ENCODE measurements at regions not wholly inside any gene's neighbourhood (a gene's known extent, or its start where the extent isn't known, plus 50 kb on each side); places are given as distances from the start of the nearest gene placed in this dataset.

- TF ChIP-seq CTCF (conservative IDR thresholded peaks at IDR 0.05; ENCODE audit: low read depth, low read length) = no peak
- no peak for DNase-seq (ENCODE audit: low read depth)
- no peak overlapping the region for H3K4me3 ChIP-seq (ENCODE audit: low read depth, low read length)
Observed at GRCh38 chr10:131451407-131452015, 140.0 kb upstream of the TCERG1L start.

- no peak for DNase-seq (ENCODE audit: low read depth)
- TF ChIP-seq CTCF (conservative IDR thresholded peaks at IDR 0.05; ENCODE audit: low read depth, low read length) = no peak
- H3K4me3 ChIP-seq (ENCODE audit: low read depth, low read length) = no peak overlapping the region
Observed at GRCh38 chr10:131452926-131453720, 141.6 kb upstream of the TCERG1L start.

GRCh38 chr10:131453721-131454634 lies 142.5 kb upstream of the TCERG1L start:
- TF ChIP-seq CTCF (conservative IDR thresholded peaks at IDR 0.05; ENCODE audit: low read depth, low read length) = peak; percentile 64
- DNase-seq (ENCODE audit: low read depth) = no peak
- H3K4me3 ChIP-seq (ENCODE audit: low read depth, low read length) = no peak overlapping the region

GRCh38 chr10:131456411-131456810 lies 144.9 kb upstream of the TCERG1L start:
- no peak for TF ChIP-seq CTCF (conservative IDR thresholded peaks at IDR 0.05; ENCODE audit: low read depth, low read length)
- DNase-seq (ENCODE audit: low read depth) = no peak

GRCh38 chr10:131461093-131461492 lies 149.6 kb upstream of the TCERG1L start:
- H3K4me3 ChIP-seq (ENCODE audit: low read depth, low read length) = no peak overlapping the region
- DNase-seq (ENCODE audit: low read depth) = no peak
- no peak for TF ChIP-seq CTCF (conservative IDR thresholded peaks at IDR 0.05; ENCODE audit: low read depth, low read length)

More at GRCh38 chr10:131456411-131456810, 144.9 kb upstream of the TCERG1L start:
- H3K4me3 ChIP-seq (ENCODE audit: low read depth, low read length) = no peak overlapping the region

GRCh38 chr10:131464789-131465188 lies 153.3 kb upstream of the TCERG1L start:
- TF ChIP-seq CTCF (conservative IDR thresholded peaks at IDR 0.05; ENCODE audit: low read depth, low read length) = no peak
- no peak for DNase-seq (ENCODE audit: low read depth)
- H3K4me3 ChIP-seq (ENCODE audit: low read depth, low read length) = no peak overlapping the region

All from epithelial cell of proximal tubule (primary cell).